Upper lobe of left lung (tissue), 6 donors: ENCODE measurements at regions not wholly inside any gene's neighbourhood (a gene's known extent, or its start where the extent isn't known, plus 50 kb on each side); places are given as distances from the start of the nearest gene placed in this dataset.

Experiments
- ATAC-seq, 2 donors: fragments of 200-7000 bp; cut with Tn5 transposase; one replicate each; pipeline ENCODE4 v1.9.1; 2022; ENCODE audit warnings: mild to moderate bottlenecking in 2 of 2, moderate library complexity in 2 of 2; ENCODE audit not compliant: low FRiP score in 2 of 2
- DNase-seq, 2 donors: peaks; one replicate each; pipeline ENCODE4 v3.0.0-alpha.2; 2019 to 2020
- H3K27ac ChIP-seq, 4 donors: fragments of 200-600 bp; sonication (generic); one replicate each; pipeline ENCODE4 v1.5.1; 2016 to 2019
- H3K27me3 ChIP-seq, 4 donors: fragments of 200-600 bp; sonication (generic); one replicate each; pipeline ENCODE4 v1.5.1; 2017 to 2019
- H3K36me3 ChIP-seq, 4 donors: fragments of 200-600 bp; sonication (generic); one replicate each; pipeline ENCODE4 v1.5.1; 2016 to 2019
- H3K4me1 ChIP-seq, 4 donors: fragments of 200-600 bp; sonication (generic); one replicate each; pipeline ENCODE4 v1.5.1; 2018 to 2019
- H3K4me3 ChIP-seq, 4 donors: fragments of 200-600 bp; sonication (generic); one replicate each; pipeline ENCODE4 v1.5.1; 2017 to 2019; ENCODE audit warnings: mild to moderate bottlenecking in 2 of 4, moderate library complexity in 1 of 4
- H3K9me3 ChIP-seq, 4 donors: fragments of 200-600 bp; sonication (generic); one replicate each; pipeline ENCODE4 v1.5.1; 2018 to 2019
- CTCF ChIP-seq, 6 experiments: fragments of 450-650 bp in 4 of 6; fragments of 200-600 bp in 2 of 6; sonication (generic) in 2 of 6; IDR thresholded peaks; one replicate each; pipeline ENCODE4 v1.5.1; 2016 to 2019; ENCODE audit warnings: antibody characterized with exemption in 6 of 6
- EP300 ChIP-seq, 4 donors: sonication (generic); formaldehyde crosslinking; IDR thresholded peaks; one replicate each; pipeline ENCODE4 v1.5.1; 2017; ENCODE audit warnings: antibody characterized with exemption in 4 of 4, control low read depth in 2 of 4
- POLR2A ChIP-seq, 4 donors: fragments of 450-650 bp; IDR thresholded peaks; one replicate each; pipeline ENCODE4 v1.5.1; 2016 to 2017; ENCODE audit warnings: antibody characterized with exemption in 4 of 4, mild to moderate bottlenecking in 2 of 4
- POLR2AphosphoS5 ChIP-seq, 2 donors: sonication (generic); formaldehyde crosslinking; IDR thresholded peaks; one replicate each; pipeline ENCODE4 v1.5.1; 2017; ENCODE audit warnings: antibody characterized with exemption in 2 of 2
- WGBS, 2 donors: methylation state at CpG; one replicate each; pipeline ENCODE4 v1.1.5; 2017 to 2018; 5-methylcytosine and 5-hydroxymethylcytosine counted together
- donor health status: DM: no; HTN: no; CAD: no; lungs with moderate emphysema.
- donor health status: DM: no; HTN: yes; CAD: no; lungs with severe emphysema.

- no peak for DNase-seq
- Histone ChIP-seq H3K4me1 (no peaks in the 10 kb centered on the region), H3K9me3 (no peaks in the 10 kb centered on the region), H3K36me3 (no peaks in the 10 kb centered on the region), H3K4me3 (no peak overlapping the region), H3K27ac (no peak overlapping the region), H3K27me3 (no peaks in the 10 kb centered on the region)
- 82 to 94% methylated on average over 2 of the region's 2 CpGs for WGBS, 2 donors
- TF ChIP-seq POLR2AphosphoS5 (IDR thresholded peaks at IDR 0.05), result no peak
- TF ChIP-seq EP300 (IDR thresholded peaks at IDR 0.05), result no peak
- TF ChIP-seq POLR2A (IDR thresholded peaks at IDR 0.05), result no peak
- no peak for TF ChIP-seq CTCF (IDR thresholded peaks at IDR 0.05)
- ATAC-seq, result no peak
These were observed 318.5 kb downstream of the C6orf118 start for GRCh38 chr6:164990901-164991300.

- WGBS, 2 donors, result 67 to 69% methylated on average over 3 of the region's 3 CpGs
- Histone ChIP-seq H3K27ac (no peak overlapping the region), H3K9me3 (no peaks in the 10 kb centered on the region), H3K36me3 (no peaks in the 10 kb centered on the region), H3K4me3 (no peak overlapping the region), H3K27me3 (no peaks in the 10 kb centered on the region), H3K4me1 (no peaks in the 10 kb centered on the region)
- DNase-seq (no peak), ATAC-seq (no peak)
- TF ChIP-seq CTCF (IDR thresholded peaks at IDR 0.05) (no peak), EP300 (IDR thresholded peaks at IDR 0.05) (no peak)
These were observed 327.0 kb downstream of the C6orf118 start for GRCh38 chr6:164982389-164982788.

GRCh38 chr6:164967102-164967501, 342.3 kb downstream of the C6orf118 start:
- no peak for ATAC-seq
- WGBS, 2 donors, result 44 to 57% methylated on average over 10 to 12 of the region's 12 CpGs
- peak in 1 of 2 donors; percentile 15 for DNase-seq

DNA sequence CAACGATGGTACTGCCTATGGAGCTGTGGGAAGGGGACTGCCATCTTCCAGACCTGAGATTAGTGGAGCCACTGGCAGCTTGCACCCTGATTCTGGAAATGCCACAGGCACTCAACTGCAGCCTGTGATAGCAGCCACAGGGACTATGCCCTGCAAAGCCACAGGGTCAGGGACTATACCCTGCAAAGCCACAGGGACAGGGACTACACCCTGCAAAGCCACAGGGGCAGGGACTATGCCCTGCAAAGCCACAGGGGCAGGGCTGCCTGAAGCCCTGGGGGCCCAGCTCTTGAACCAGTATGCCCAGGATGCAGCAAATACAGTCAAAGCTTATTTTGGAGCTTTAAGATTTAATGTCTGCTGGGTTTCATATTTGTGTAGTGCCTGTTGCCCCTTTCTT, 346.6 kb downstream of the C6orf118 start:
- TF ChIP-seq CTCF (IDR thresholded peaks at IDR 0.05), result no peak
- no peak for TF ChIP-seq EP300 (IDR thresholded peaks at IDR 0.05)
- TF ChIP-seq POLR2AphosphoS5 (IDR thresholded peaks at IDR 0.05), result no peak
- no peak for TF ChIP-seq POLR2A (IDR thresholded peaks at IDR 0.05)
- Histone ChIP-seq H3K4me1 (no peaks in the 10 kb centered on the region), H3K36me3 (no peaks in the 10 kb centered on the region), H3K4me3 (no peak overlapping the region), H3K27ac (no peak overlapping the region), H3K27me3 (no peaks in the 10 kb centered on the region), H3K9me3 (peaks cover 0 to 8% (median 0%) of the 10 kb centered on the region in 4 donors)
- DNase-seq (peak in 1 of 2 donors; percentile 2), ATAC-seq (peak in 1 of 2 donors; percentile 75)
- WGBS, 2 donors, result 38 to 82% methylated on average over 1 of the region's 1 CpG

More at GRCh38 chr6:164967102-164967501, 342.3 kb downstream of the C6orf118 start:
- Histone ChIP-seq H3K4me3 (no peak overlapping the region), H3K4me1 (no peaks in the 10 kb centered on the region), H3K36me3 (no peaks in the 10 kb centered on the region), H3K27ac (no peak overlapping the region), H3K9me3 (peaks cover 0 to 5% (median 0%) of the 10 kb centered on the region in 4 donors), H3K27me3 (no peaks in the 10 kb centered on the region)
- TF ChIP-seq EP300 (IDR thresholded peaks at IDR 0.05) (no peak), POLR2A (IDR thresholded peaks at IDR 0.05) (no peak), POLR2AphosphoS5 (IDR thresholded peaks at IDR 0.05) (no peak), CTCF (IDR thresholded peaks at IDR 0.05) (no peak)

DNA sequence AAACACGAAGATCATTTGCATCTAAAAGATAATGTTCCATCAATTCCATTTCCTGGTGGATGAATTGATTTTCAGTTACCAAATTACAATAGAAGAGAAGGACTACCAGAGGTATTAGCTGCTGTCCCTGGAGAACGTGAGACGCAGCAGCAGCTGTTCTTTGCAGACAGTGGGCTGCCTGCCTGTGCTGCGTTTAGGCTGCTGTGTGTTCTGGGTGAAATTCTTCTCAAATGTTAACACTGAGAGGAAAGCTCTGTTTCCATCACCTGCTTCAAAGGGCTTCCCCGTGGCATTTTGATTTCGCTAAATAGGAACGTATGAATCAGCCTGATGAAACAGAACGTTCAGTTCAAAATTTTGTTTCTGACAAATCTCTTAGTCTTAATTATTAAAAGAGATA, 362.2 kb downstream of the C6orf118 start:
- H3K4me3 ChIP-seq, result no peak overlapping the region
- TF ChIP-seq POLR2A (IDR thresholded peaks at IDR 0.05) (no peak), CTCF (IDR thresholded peaks at IDR 0.05) (no peak), EP300 (IDR thresholded peaks at IDR 0.05) (no peak), POLR2AphosphoS5 (IDR thresholded peaks at IDR 0.05) (no peak)
- no peak overlapping the region for H3K27ac ChIP-seq
- DNase-seq (no peak), ATAC-seq (no peak)
- H3K9me3 ChIP-seq, result no peaks in the 10 kb centered on the region
- no peaks in the 10 kb centered on the region for H3K36me3 ChIP-seq
- H3K4me1 ChIP-seq, result no peaks in the 10 kb centered on the region
- WGBS, 2 donors, result 65 to 77% methylated on average over 8 of the region's 8 CpGs
- H3K27me3 ChIP-seq, result no peaks in the 10 kb centered on the region
